GM20000 (cell line): ENCODE measurements at regions not wholly inside any gene's neighbourhood (a gene's known extent, or its start where the extent isn't known, plus 50 kb on each side); places are given as distances from the start of the nearest gene placed in this dataset.

Experiments used
- DNase-seq: peaks from one replicate; pipeline ENCODE4 v3.0.0; 2012; ENCODE audit warnings: low spot score
- CTCF ChIP-seq: IDR thresholded peaks from 2 replicates; pipeline ENCODE4 v1.5.1; 2012; ENCODE audit warnings: mild to moderate bottlenecking, control low read depth; ENCODE audit errors: extremely low read depth, missing control alignments

DNA sequence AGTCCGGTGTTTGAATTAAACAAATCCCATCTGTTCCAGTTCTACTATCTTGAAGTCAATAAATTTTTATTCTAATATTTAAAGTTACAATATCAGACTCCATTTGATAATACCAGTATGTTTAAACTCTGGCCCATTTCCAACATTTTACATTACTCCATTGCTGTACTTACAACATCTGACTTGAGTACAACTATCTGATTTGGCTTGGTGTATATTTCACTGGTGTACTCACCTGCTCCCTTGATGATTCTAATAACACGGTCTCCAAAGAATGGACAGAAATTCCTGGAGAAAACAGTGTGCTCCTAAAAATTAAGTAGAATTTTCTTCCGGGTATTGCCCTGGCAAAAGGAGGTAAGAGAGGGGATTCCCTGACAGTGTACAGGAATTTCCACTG, 680.5 kb upstream of the ADAMTS5 start:
- no peak for DNase-seq
- TF ChIP-seq CTCF, result no peak

GRCh38 chr21:27646691-27647090, 679.8 kb upstream of the ADAMTS5 start:
- no peak for TF ChIP-seq CTCF
- no peak for DNase-seq

DNA sequence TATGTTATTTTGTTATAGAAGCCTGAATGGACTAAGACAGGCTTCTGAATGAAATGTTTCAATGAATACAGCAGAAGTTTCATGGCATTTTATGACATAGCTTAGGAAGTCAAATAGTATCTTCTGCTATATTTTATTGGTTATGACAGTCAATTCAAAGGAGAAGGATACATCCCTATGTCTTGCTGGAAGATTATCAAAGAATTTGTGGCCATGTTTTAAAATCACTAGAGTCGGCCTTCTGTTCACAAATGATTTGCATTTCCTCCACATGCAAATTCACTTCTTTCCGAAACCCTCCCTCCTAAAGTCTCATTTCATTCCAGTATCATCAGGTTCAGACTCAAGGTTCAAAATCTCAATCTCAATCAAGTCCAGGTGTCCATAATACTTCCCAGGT, 679.2 kb upstream of the ADAMTS5 start:
- DNase-seq, result no peak
- no peak for TF ChIP-seq CTCF

GRCh38 chr21:27645285-27645684, 678.4 kb upstream of the ADAMTS5 start:
- no peak for DNase-seq
- no peak for TF ChIP-seq CTCF

GRCh38 chr21:27643326-27643725, 676.4 kb upstream of the ADAMTS5 start:
- DNase-seq, result no peak

DNA sequence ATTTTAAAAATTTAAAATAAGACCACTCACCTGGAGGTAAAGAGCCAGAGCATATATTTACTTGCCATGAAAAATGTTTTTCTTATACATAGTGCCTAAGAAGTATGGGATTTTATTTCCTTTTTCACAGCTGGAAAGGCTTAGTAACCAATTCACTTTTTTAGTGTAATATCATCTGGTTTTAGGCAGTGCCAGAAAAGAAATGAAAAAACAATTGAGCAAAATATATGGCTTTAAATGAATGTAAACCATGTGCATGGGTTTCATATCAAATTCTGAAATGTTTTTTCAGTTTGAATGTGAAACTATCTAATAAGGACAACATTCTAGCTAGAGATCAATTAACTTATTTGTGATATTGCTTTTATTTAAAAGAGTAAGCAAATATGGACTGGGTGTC, 672.4 kb upstream of the ADAMTS5 start:
- DNase-seq, result no peak
- no peak for TF ChIP-seq CTCF

More at GRCh38 chr21:27643326-27643725, 676.4 kb upstream of the ADAMTS5 start:
- no peak for TF ChIP-seq CTCF

DNA sequence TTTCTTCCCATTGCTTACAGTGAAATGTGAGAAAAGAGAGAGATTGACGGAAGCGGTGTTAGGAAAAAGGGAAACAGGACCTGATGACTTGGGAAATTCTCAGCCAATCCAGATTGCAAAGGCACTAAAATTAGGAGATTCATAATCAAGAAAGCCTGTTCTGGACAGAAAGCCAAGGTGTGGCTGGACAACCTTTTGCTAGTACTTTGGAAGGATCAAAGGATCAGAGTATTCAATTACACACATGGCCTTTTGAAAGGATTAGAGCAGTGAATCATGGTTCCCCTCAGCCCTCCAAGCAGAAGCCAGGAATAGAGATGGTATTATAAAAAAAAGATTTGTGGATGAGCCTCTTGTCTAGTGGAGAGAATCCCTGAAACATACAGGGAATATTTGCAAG, 669.8 kb upstream of the ADAMTS5 start:
- no peak for TF ChIP-seq CTCF
- DNase-seq, result no peak
